ENCODE measurements at regions not wholly inside any gene's neighbourhood (a gene's known extent, or its start where the extent isn't known, plus 50 kb on each side); places are given as distances from the start of the nearest gene placed in this dataset.

- no peak for TF ChIP-seq Cebpa-rat (IDR thresholded peaks at IDR 0.05)
- Histone ChIP-seq H3K27ac (no peak overlapping the region), H3K27me3 (no peaks in the 10 kb centered on the region), H3K36me3 (no peaks in the 10 kb centered on the region), H3K9ac (no peak overlapping the region), H3K9me3 (no peaks in the 10 kb centered on the region), H3K4me1 (no peaks in the 10 kb centered on the region), H4K20me1 (no peaks in the 10 kb centered on the region), H3K4me3 (no peak overlapping the region), H3K4me2 (no peak overlapping the region)
These were observed 408.9 kb upstream of the CTSO start for GRCh38 chr4:156362581-156362980.

GRCh38 chr4:156347412-156348075 lies 393.9 kb upstream of the CTSO start:
- H4K20me1 ChIP-seq, result no peaks in the 10 kb centered on the region
- no peak for TF ChIP-seq Cebpa-rat (IDR thresholded peaks at IDR 0.05)
- no peak overlapping the region for H3K27ac ChIP-seq
- no peaks in the 10 kb centered on the region for H3K9me3 ChIP-seq
- H3K36me3 ChIP-seq, result no peaks in the 10 kb centered on the region
- H3K27me3 ChIP-seq, result no peaks in the 10 kb centered on the region
- H3K4me3 ChIP-seq, result no peak overlapping the region
- no peak overlapping the region for H3K4me2 ChIP-seq
- no peaks in the 10 kb centered on the region for H3K4me1 ChIP-seq
- H3K9ac ChIP-seq, result no peak overlapping the region

GRCh38 chr4:156346959-156347385 lies 393.3 kb upstream of the CTSO start:
- no peaks in the 10 kb centered on the region for H3K27me3 ChIP-seq

GRCh38 chr4:156344397-156344796 lies 390.7 kb upstream of the CTSO start:
- no peaks in the 10 kb centered on the region for H3K36me3 ChIP-seq
- no peak overlapping the region for H3K4me2 ChIP-seq
- H3K27me3 ChIP-seq, result no peaks in the 10 kb centered on the region
- TF ChIP-seq Cebpa-rat (IDR thresholded peaks at IDR 0.05), result no peak
- no peaks in the 10 kb centered on the region for H4K20me1 ChIP-seq
- H3K4me3 ChIP-seq, result no peak overlapping the region
- no peaks in the 10 kb centered on the region for H3K9me3 ChIP-seq
- no peak overlapping the region for H3K27ac ChIP-seq
- no peaks in the 10 kb centered on the region for H3K4me1 ChIP-seq
- no peak overlapping the region for H3K9ac ChIP-seq

More at GRCh38 chr4:156346959-156347385, 393.3 kb upstream of the CTSO start:
- Histone ChIP-seq H3K4me3 (no peak overlapping the region), H3K9ac (no peak overlapping the region), H3K4me1 (no peaks in the 10 kb centered on the region), H3K27ac (no peak overlapping the region), H3K36me3 (no peaks in the 10 kb centered on the region), H3K9me3 (no peaks in the 10 kb centered on the region), H3K4me2 (no peak overlapping the region), H4K20me1 (no peaks in the 10 kb centered on the region)
- no peak for TF ChIP-seq Cebpa-rat (IDR thresholded peaks at IDR 0.05)

- Histone ChIP-seq H3K4me3 (no peak overlapping the region), H3K27me3 (no peaks in the 10 kb centered on the region), H3K9me3 (no peaks in the 10 kb centered on the region), H3K4me2 (no peak overlapping the region), H3K4me1 (no peaks in the 10 kb centered on the region), H3K36me3 (no peaks in the 10 kb centered on the region), H4K20me1 (no peaks in the 10 kb centered on the region), H3K9ac (no peak overlapping the region), H3K27ac (no peak overlapping the region)
- TF ChIP-seq Cebpa-rat (IDR thresholded peaks at IDR 0.05), result no peak
These were observed 382.8 kb upstream of the CTSO start for GRCh38 chr4:156336511-156336910.

- Histone ChIP-seq H3K36me3 (no peaks in the 10 kb centered on the region), H3K4me3 (no peak overlapping the region), H3K27ac (no peak overlapping the region), H3K9me3 (no peaks in the 10 kb centered on the region), H3K9ac (no peak overlapping the region), H3K27me3 (no peaks in the 10 kb centered on the region), H3K4me2 (no peak overlapping the region), H4K20me1 (no peaks in the 10 kb centered on the region), H3K4me1 (no peaks in the 10 kb centered on the region)
- TF ChIP-seq Cebpa-rat (IDR thresholded peaks at IDR 0.05), result no peak
These were observed 382.1 kb upstream of the CTSO start for GRCh38 chr4:156335721-156336120.

GRCh38 chr4:156330436-156331031 lies 376.9 kb upstream of the CTSO start:
- no peaks in the 10 kb centered on the region for H3K4me1 ChIP-seq
- H3K4me2 ChIP-seq, result no peak overlapping the region
- no peak overlapping the region for H3K27ac ChIP-seq
- H4K20me1 ChIP-seq, result no peaks in the 10 kb centered on the region
- H3K36me3 ChIP-seq, result no peaks in the 10 kb centered on the region
- no peak overlapping the region for H3K4me3 ChIP-seq
- H3K27me3 ChIP-seq, result no peaks in the 10 kb centered on the region
- TF ChIP-seq Cebpa-rat (IDR thresholded peaks at IDR 0.05), result no peak
- no peak overlapping the region for H3K9ac ChIP-seq
- H3K9me3 ChIP-seq, result no peaks in the 10 kb centered on the region

GRCh38 chr4:156329779-156330178 lies 376.1 kb upstream of the CTSO start:
- Histone ChIP-seq H3K9ac (no peak overlapping the region), H3K9me3 (no peaks in the 10 kb centered on the region), H3K4me3 (no peak overlapping the region), H3K36me3 (no peaks in the 10 kb centered on the region), H3K4me2 (no peak overlapping the region), H3K4me1 (no peaks in the 10 kb centered on the region), H4K20me1 (no peaks in the 10 kb centered on the region), H3K27ac (no peak overlapping the region), H3K27me3 (no peaks in the 10 kb centered on the region)
- TF ChIP-seq Cebpa-rat (IDR thresholded peaks at IDR 0.05), result no peak

- Histone ChIP-seq H3K36me3 (no peaks in the 10 kb centered on the region), H3K4me1 (no peaks in the 10 kb centered on the region), H3K27ac (no peak overlapping the region), H3K4me2 (no peak overlapping the region), H3K27me3 (no peaks in the 10 kb centered on the region), H3K9me3 (no peaks in the 10 kb centered on the region), H3K9ac (no peak overlapping the region), H3K4me3 (no peak overlapping the region), H4K20me1 (no peaks in the 10 kb centered on the region)
- TF ChIP-seq Cebpa-rat (IDR thresholded peaks at IDR 0.05), result no peak
These were observed 375.2 kb upstream of the CTSO start for GRCh38 chr4:156328882-156329281.

GRCh38 chr4:156326246-156326645 lies 372.6 kb upstream of the CTSO start:
- Histone ChIP-seq H3K9me3 (no peaks in the 10 kb centered on the region), H3K27ac (no peak overlapping the region), H3K9ac (no peak overlapping the region), H4K20me1 (no peaks in the 10 kb centered on the region), H3K4me2 (no peak overlapping the region), H3K27me3 (no peaks in the 10 kb centered on the region), H3K4me1 (no peaks in the 10 kb centered on the region), H3K4me3 (no peak overlapping the region), H3K36me3 (no peaks in the 10 kb centered on the region)
- TF ChIP-seq Cebpa-rat (IDR thresholded peaks at IDR 0.05), result no peak

Data from BLaER1 (cell line).